SU-DHL-6 (cell line): ENCODE measurements at regions not wholly inside any gene's neighbourhood (a gene's known extent, or its start where the extent isn't known, plus 50 kb on each side); places are given as distances from the start of the nearest gene placed in this dataset.

Experiments
- H2AFZ ChIP-seq: fragments of 200-600 bp; sonication (generic); 2 replicates; pipeline ENCODE4 v1.6.1; 2014; ENCODE audit warnings: low read depth, mild to moderate bottlenecking, moderate library complexity, mixed read lengths, antibody characterized with exemption, low read length; ENCODE audit not compliant: severe bottlenecking
- H3F3A ChIP-seq: fragments of 200-600 bp; shearing (Covaris generic); 2 replicates; pipeline ENCODE4 v1.6.0; 2016; ENCODE audit warnings: antibody characterized with exemption, mild to moderate bottlenecking; ENCODE audit not compliant: insufficient read depth
- H3K27ac ChIP-seq: fragments of 200-600 bp; sonication (generic); 2 replicates; pipeline ENCODE4 v1.5.1; 2016; ENCODE audit warnings: low read depth, mild to moderate bottlenecking, low read length, moderate library complexity, mixed read lengths
- H3K27me3 ChIP-seq: fragments of 200-600 bp; sonication (generic), shearing (Covaris generic); 2 replicates; pipeline ENCODE4 v1.6.0; 2014; ENCODE audit warnings: mild to moderate bottlenecking, low read length
- H3K36me3 ChIP-seq: fragments of 200-600 bp; sonication (generic); 2 replicates; pipeline ENCODE4 v1.6.1; 2014; ENCODE audit warnings: mild to moderate bottlenecking, low read length, mixed read lengths
- H3K4me2 ChIP-seq: fragments of 300-600, 200-600 bp; shearing (Covaris generic), sonication (generic); 2 replicates; pipeline ENCODE4 v1.6.0; 2014; ENCODE audit warnings: low read length, low read depth, mild to moderate bottlenecking; ENCODE audit not compliant: poor library complexity, severe bottlenecking
- H3K4me3 ChIP-seq: fragments of 200-600 bp; sonication (generic); 2 replicates; pipeline ENCODE4 v1.5.1; 2014; ENCODE audit warnings: antibody characterized with exemption, low read length, mild to moderate bottlenecking, mixed read lengths; ENCODE audit not compliant: insufficient read depth, poor library complexity, severe bottlenecking
- H3K79me2 ChIP-seq: fragments of 200-600 bp; sonication (generic); 2 replicates; pipeline ENCODE4 v1.6.1; 2014; ENCODE audit warnings: mild to moderate bottlenecking, low read length, moderate library complexity; ENCODE audit not compliant: insufficient read depth
- H3K9ac ChIP-seq: fragments of 200-600 bp; sonication (generic); 2 replicates; pipeline ENCODE4 v1.7.0; 2014; ENCODE audit warnings: mild to moderate bottlenecking, low read length
- H3K9me2 ChIP-seq: fragments of 200-600 bp; sonication (generic); replicated peaks from 2 replicates; pipeline ENCODE4 v1.6.1; 2014; ENCODE audit warnings: low read length; ENCODE audit not compliant: insufficient read depth
- H3K9me3 ChIP-seq: fragments of 200-600 bp; sonication (generic); 2 replicates; pipeline ENCODE4 v1.6.1; 2014; ENCODE audit warnings: low read length, mixed read lengths; ENCODE audit not compliant: insufficient read depth
- H4K20me1 ChIP-seq: fragments of 200-600 bp; sonication (generic); 2 replicates; pipeline ENCODE4 v1.6.1; 2014; ENCODE audit warnings: low read depth, mild to moderate bottlenecking, antibody characterized with exemption, low read length, moderate library complexity, mixed read lengths
- EZH2phosphoT487 ChIP-seq: fragments of 200-600 bp; sonication (generic), shearing (Covaris generic); conservative IDR thresholded peaks from 2 replicates; pipeline ENCODE4 v1.6.1; 2018; ENCODE audit warnings: mild to moderate bottlenecking, antibody characterized with exemption, low read length, moderate library complexity, mixed read lengths
- TF ChIP-seq, protein P1 (sequence below): fragments of 200-600 bp; sonication (generic); IDR thresholded peaks from one replicate; pipeline ENCODE4 v1.5.1; 2017; ENCODE audit warnings: antibody characterized with exemption, mild to moderate bottlenecking, low read length, moderate library complexity; ENCODE audit not compliant: insufficient read depth, poor library complexity, severe bottlenecking

DNA sequence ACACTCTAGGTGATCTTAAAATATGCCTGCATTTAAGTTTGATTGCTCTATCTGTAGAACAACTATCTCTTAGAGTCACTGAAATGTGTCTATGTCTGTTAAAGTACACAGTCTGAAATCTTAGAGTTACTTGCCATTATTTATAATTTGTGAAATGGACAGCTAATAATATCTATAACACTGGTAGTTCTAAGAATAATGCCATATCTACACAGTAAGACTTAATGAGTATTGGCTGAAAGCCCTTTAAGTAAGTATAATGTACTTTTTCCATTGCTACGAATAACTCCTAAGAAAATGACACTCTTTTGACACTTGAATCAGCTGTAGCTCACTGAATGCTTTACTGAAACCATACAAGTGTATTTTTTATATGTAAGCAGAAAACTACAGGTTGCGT, 567.4 kb upstream of the PCDH15 start:
- no peak overlapping the region for H2AFZ ChIP-seq
- H3K4me3 ChIP-seq: no peak overlapping the region
- H3K27ac ChIP-seq: no peak overlapping the region
- H3K9ac ChIP-seq: no peak overlapping the region
- H3K79me2 ChIP-seq: no peaks in the 10 kb centered on the region
- no peaks in the 10 kb centered on the region for H3K36me3 ChIP-seq
- no peaks in the 10 kb centered on the region for H3K9me3 ChIP-seq
- no peak overlapping the region for H3K4me2 ChIP-seq
- H3K27me3 ChIP-seq: no peaks in the 10 kb centered on the region
- no peaks in the 10 kb centered on the region for H3F3A ChIP-seq
- no peak for TF ChIP-seq EZH2phosphoT487
- TF ChIP-seq, protein P1, sequence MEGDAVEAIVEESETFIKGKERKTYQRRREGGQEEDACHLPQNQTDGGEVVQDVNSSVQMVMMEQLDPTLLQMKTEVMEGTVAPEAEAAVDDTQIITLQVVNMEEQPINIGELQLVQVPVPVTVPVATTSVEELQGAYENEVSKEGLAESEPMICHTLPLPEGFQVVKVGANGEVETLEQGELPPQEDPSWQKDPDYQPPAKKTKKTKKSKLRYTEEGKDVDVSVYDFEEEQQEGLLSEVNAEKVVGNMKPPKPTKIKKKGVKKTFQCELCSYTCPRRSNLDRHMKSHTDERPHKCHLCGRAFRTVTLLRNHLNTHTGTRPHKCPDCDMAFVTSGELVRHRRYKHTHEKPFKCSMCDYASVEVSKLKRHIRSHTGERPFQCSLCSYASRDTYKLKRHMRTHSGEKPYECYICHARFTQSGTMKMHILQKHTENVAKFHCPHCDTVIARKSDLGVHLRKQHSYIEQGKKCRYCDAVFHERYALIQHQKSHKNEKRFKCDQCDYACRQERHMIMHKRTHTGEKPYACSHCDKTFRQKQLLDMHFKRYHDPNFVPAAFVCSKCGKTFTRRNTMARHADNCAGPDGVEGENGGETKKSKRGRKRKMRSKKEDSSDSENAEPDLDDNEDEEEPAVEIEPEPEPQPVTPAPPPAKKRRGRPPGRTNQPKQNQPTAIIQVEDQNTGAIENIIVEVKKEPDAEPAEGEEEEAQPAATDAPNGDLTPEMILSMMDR: no peak
- no peaks in the 10 kb centered on the region for H4K20me1 ChIP-seq
- no peaks in the 10 kb centered on the region for H3K9me2 ChIP-seq

DNA sequence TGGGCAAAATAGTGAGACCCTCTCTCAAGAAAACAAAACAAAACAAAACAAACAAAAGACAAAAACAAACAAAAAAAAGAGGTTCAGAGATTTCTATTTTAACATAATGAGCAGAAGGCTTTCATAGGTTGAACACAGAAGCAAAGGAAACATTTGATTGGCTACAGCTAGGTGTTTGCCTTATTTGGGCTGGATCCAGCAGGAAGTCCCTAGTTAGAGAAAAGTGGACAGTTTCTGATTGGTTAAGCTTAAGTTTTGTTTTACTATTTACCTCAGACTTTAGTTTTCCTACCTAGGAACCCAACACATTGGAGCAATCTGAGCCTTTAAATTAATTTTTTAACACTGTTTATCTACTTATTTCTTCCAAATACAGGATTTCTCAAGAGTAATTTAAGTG, 566.5 kb upstream of the PCDH15 start:
- no peaks in the 10 kb centered on the region for H3K27me3 ChIP-seq
- H3K27ac ChIP-seq: no peak overlapping the region
- TF ChIP-seq, protein P1: no peak
- no peak for TF ChIP-seq EZH2phosphoT487

DNA sequence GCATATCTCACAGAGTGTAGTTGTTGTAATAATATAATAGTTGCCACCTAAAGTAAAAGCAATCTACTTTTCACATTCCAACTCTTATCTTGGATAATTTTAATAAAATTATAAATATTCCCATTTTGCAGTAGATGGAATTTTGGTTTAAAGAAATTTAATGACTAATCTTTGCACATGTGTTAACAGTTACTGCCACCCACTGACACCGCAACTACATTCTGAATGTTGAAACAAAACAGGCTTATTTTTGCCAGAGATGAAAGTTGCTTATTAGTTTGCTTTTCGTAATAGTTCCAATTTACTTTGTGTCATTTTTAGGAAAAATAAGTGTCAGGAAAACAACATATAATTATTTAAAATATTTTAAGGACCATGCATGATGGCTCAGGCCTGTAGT, 557.5 kb upstream of the PCDH15 start:
- Histone ChIP-seq H3K4me3 (no peak overlapping the region), H3K9me3 (no peaks in the 10 kb centered on the region), H3K79me2 (no peaks in the 10 kb centered on the region), H3K9ac (no peak overlapping the region), H3K36me3 (no peaks in the 10 kb centered on the region), H3F3A (no peaks in the 10 kb centered on the region), H4K20me1 (no peaks in the 10 kb centered on the region), H3K27me3 (no peaks in the 10 kb centered on the region), H3K9me2 (no peaks in the 10 kb centered on the region), H3K27ac (no peak overlapping the region), H3K4me2 (no peak overlapping the region), H2AFZ (no peak overlapping the region)
- no peak for TF ChIP-seq EZH2phosphoT487
- TF ChIP-seq, protein P1: no peak

More for the DNA sequence above, 566.5 kb upstream of the PCDH15 start:
- Histone ChIP-seq H3K4me3 (no peak overlapping the region), H3K9me3 (no peaks in the 10 kb centered on the region), H3K4me2 (no peak overlapping the region), H2AFZ (no peak overlapping the region), H3K36me3 (no peaks in the 10 kb centered on the region), H3K9ac (no peak overlapping the region), H3K79me2 (no peaks in the 10 kb centered on the region), H4K20me1 (no peaks in the 10 kb centered on the region), H3K9me2 (no peaks in the 10 kb centered on the region), H3F3A (no peaks in the 10 kb centered on the region)

DNA sequence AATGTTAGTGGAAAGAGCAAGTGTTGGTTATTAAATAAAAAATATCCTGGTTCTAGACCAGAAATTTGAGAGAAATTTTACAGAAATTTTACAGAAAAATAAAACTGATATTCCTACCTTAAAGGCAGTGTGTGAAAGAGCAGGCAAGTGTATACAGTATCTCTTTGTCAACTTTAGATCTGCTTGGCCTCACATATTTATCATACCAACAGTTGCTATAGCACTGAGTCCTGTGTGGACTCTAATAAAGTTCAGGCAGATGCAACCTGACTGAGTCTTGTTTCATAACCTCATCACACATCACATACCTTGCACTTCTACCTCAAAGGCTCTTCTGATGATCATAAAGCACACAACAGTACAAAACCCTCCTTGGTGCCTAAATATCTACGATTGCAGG, 552.4 kb upstream of the PCDH15 start:
- Histone ChIP-seq H3K9me2 (no peaks in the 10 kb centered on the region), H3K9ac (no peak overlapping the region), H3K4me3 (no peak overlapping the region), H2AFZ (no peak overlapping the region), H3K4me2 (no peak overlapping the region), H3F3A (no peaks in the 10 kb centered on the region), H4K20me1 (no peaks in the 10 kb centered on the region), H3K9me3 (no peaks in the 10 kb centered on the region), H3K79me2 (no peaks in the 10 kb centered on the region), H3K36me3 (no peaks in the 10 kb centered on the region), H3K27me3 (no peaks in the 10 kb centered on the region), H3K27ac (no peak overlapping the region)
- TF ChIP-seq, protein P1: no peak
- no peak for TF ChIP-seq EZH2phosphoT487
